GM18868 (cell line): ENCODE measurements at regions not wholly inside any gene's neighbourhood (a gene's known extent, or its start where the extent isn't known, plus 50 kb on each side); places are given as distances from the start of the nearest gene placed in this dataset.
"Not testable (repeated sequence)": the region's sequence is repeated elsewhere in the genome, so short reads cannot be mapped to it uniquely, and the experiment has no call there.

Experiments used
- ATAC-seq: cut with Tn5 transposase; IDR thresholded peaks from one replicate; pipeline ENCODE4 v1.9.1; 2021; ENCODE audit warnings: mild to moderate bottlenecking, moderate library complexity; ENCODE audit not compliant: unreplicated experiment

DNA sequence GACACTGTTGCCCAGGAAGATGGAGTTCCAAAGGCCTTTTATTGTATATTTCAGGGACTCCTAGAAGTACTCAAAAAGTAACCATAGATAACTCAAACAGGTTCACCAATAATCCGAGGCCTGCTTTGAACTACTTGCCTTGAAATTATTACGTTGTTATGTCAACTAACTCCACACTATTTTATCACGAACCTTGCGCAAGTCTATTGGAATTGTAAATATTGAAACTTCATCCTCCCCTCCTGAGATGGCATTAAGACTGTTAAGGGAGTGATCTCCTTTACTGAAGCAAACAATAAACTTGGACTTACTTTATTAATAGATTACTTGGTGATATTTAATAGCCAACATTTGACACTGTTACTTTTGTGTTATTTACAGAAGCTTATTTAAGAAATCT, 199.6 kb upstream of the GADL1 start:
- ATAC-seq, result no peak

DNA sequence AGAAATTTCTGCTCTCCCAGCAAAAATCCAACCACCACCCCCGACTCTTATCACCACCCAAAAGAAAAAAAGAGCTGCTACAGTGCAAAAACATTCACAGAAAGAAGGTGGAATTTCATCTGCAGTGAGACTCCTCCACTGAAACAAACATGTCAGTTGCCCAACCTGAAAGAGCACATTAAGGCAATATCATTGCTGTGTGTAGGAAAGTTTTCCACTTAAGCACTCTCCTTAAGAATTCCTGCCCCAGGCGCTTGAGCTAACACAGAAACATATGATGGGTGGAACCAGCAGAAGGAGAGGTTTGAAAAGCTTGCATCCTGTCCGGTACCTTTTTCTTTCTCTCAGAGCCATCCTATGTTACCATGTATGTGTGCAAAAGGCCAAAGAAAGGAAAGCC, 200.8 kb upstream of the GADL1 start:
- ATAC-seq, result no peak

DNA sequence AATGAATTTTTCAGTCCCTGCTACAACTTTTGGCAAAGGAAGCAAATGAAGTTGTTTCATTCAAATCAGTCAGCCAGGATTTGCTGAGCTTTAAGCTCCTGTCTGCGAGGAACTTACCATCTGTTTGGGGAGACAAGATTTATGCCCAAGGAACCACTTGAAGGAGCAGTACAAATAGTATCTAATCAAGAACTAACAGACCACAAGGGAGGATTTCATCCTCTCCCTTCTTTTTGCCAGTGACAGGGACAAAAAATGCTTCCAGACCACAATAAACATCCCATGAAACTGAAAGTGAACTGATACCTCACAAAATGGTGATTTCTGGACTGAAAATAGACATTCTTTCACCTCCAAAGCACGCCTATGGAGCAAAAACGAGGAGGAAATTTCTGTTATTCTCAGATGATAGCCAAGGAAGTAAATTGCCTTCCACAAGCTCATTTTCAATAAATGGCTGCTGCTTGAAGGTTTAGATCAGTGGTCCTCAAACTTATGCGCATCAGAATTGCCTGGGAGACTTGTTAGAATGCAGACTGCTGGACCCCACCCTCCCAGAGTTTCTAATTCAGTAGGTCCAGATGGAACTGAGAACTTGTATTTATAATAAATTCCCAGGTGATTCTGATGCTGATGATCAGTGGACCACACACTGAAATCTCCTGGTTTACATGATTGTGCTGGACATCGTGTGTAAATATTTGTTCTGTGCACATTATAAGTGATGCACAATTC, 202.4 kb upstream of the GADL1 start:
- ATAC-seq, result no peak

DNA sequence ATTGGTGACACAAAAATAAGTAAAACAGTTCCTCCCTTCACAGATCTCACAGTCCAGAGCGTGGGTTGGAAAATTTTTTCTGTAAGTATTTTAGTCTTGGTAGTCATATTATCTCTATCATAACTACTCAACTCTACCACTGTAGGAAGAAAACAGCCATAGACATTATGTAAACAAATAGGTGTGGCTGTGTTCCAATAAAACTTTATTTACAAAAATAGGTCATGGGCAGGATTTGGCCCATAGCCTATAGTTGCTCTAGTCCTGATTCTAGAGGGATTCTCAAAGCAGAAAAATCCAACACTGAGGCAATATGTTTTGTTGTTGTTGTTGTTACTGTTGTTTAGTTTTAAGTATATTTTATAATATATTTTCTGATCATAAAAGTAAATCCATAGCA, 206.1 kb upstream of the GADL1 start:
- ATAC-seq, result no peak

DNA sequence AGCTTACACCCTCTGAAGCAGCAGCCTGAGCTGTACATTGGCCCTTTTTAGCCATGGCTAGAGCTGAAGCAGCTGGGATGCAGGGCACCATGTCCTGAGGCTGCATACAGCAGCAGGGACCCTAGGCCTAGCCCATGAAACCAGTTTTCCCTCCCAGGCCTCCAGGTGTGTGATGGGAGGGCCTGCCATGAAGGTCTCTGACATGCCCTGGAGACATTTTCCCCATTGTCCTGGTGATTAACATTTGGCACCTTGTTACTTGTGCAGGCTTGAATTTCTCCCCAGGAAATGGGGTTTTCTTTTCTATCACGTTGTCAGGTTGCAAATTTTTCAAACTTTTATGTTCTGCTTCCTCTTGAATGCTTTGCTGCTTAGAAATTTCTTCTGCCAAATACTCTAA, 206.8 kb upstream of the GADL1 start:
- not testable (repeated sequence) for ATAC-seq

DNA sequence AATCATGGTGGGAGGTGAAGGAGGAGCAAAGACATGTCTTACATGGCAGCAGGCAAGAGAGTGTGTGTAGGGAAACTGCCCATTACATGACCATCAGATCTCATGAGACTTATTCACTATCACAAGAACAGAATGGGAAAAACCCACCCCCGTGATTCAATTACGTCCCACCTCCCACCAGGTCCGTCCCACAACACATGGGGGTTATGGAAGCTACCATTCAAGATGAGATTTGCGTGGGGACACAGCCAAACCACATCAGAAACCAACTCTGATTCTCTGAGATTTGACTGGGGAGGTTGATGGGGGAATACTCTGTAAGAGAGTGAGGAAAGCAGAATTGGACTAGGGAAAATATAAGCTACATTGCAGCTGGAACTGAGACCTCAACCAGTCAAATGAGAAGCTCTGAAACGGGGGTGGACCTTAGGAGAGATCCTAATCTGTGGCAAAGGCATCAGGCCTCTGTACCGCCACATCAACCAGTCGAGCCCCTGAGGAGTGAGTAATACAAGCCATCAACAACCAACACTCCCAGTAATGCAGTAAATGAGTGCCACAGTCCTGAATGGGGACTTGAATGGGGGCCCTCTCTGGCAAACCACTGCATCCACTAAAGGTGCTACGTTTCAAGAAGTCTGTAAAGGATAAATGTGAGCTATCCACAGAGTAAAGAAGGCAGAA, 207.9 kb upstream of the GADL1 start:
- no peak for ATAC-seq

DNA sequence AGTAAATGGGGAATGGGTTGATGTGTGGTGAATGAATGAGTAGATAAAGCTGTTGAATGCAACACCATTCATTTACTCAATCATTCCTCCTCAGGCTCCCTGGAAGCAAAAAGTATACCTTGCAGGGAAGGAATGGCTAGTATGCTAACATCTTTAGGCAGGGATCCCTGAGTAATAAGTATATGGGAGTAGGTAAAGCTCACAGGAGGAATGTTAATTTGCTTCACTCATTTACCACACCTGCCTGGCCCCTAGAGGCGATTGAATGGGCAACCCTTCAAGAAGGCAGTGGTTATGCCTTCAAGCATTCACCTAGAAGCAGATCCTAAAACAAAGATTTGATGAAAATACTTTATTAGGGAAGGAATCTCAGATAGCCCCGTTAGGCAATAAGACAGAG, 208.7 kb upstream of the GADL1 start:
- no peak for ATAC-seq

DNA sequence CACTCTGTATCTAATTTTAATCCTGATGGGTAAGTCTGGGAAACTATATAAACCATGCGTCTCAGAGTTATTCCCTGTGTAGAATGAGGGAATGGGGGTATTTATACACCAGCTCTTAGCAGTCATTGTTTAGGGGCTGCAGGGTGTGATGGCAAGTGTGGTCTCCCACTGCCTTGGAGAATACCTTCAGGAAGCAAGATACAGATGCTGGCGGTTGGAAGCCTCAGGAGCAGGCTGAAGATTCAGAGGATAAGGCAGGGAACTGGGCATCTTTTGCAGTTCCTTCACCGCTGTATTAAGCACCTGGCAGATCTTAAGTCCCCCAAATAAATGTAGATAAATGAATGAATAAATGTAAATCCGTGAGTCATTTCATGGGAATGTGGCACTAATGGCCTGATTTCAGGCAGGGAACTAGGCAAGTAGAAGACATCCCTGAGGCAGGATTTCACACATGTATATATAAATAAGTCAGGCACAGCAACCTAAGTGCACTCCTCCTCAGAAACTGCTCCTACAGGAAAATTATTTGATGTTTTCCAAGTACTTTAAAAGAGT, 209.2 kb upstream of the GADL1 start:
- ATAC-seq, result no peak

DNA sequence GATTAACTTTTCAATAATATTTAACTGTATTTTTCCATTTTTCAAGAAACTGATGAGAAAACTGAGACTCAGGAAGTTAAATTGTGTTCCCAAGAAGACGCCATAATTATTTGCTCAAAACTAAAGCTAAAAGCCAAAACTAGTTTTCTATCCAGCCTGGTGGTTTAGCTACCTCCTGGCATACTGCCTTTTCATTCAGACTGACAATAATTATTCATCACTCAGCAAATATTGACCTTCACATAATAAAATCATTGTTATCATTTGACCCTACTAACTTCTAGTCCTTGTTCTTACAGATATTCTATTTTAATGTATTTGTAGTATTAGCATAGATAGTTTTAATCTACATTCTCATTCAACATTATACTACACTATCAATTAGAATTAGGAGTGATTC, 210.6 kb upstream of the GADL1 start:
- ATAC-seq, result no peak

DNA sequence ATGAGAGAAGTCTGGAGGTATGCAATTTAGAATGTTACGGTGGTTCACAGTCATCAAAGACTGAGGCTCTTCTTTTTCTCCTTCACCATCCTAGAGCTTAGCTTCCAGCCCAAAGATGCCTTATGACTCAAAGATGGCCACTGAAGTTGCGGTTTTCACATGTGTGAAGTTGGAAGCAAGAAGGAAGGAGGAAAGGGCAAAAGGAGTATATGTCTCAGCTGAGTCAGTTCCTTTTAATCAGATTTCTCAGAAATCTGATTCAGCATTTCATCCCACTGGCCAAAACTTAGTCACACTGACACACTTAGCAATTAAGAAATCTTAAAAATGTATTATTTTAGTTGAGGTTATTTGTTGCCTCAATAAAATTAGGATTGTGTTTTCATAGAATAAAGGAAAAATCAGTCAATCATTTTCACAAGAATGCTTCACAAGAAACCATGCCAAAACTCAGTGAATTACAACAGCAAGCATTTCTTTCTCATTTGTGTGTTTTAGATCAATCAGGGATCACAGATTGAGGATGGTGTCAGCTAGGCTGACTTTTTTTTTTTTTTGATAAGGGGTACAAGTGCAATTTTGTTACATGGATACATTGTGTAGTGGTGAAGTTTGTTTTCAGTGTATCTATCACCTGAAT, 211.1 kb upstream of the GADL1 start:
- no peak for ATAC-seq

DNA sequence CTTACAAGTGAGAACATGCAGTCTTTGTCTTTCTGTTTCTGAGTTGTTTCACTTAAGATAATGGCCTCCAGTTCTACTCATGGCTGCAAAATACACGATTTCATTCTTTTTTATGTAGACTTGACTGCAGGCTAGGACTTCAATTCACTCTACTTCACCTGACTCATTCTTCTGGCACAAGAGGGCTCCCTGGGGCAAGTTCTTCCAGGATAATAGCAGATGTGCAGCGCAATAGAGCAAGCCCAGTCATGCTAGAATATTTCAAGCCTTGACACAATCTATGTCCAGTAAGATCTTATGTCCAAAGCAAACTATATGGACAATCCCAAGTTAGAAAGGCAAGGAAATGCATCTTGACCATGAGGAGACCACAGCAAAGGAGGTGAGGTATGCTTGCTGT, 211.7 kb upstream of the GADL1 start:
- ATAC-seq, result no peak

DNA sequence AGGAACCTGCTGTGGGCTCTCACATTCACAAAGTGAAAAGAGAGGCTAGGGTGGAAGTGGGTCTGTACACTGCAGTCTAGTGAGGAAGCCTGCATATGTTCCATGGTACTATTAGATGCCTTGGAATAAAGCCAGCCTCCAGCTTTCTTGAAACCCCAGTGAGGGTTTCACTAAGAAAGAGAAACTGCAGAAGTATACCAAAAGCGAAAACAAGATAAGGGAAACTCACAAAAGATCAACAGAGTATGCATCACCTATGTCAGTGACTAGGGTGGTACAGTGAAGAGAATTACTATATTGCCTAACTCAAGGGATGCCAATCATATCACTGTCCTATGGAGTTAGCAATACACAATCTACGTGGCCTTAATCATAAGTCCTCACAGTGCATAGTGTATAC, 212.5 kb upstream of the GADL1 start:
- ATAC-seq, result peak; percentile 98

DNA sequence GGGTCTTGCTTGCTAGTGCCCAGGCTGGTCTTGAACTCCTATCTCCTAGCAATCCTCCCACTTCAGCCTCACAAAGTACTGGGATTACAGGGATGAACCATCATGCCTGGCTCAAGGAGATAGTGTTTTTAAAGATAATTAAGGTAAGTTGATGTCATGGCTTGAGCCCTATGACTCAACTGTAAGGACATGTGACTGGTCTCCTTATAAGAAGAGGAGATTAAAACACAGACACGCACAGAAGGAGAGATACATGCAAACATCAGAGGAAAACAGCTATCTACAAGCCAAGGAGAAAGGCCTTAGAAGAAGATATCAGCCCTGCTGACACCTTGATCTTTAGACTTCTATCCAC, 220.4 kb upstream of the GADL1 start:
- ATAC-seq, result no peak

DNA sequence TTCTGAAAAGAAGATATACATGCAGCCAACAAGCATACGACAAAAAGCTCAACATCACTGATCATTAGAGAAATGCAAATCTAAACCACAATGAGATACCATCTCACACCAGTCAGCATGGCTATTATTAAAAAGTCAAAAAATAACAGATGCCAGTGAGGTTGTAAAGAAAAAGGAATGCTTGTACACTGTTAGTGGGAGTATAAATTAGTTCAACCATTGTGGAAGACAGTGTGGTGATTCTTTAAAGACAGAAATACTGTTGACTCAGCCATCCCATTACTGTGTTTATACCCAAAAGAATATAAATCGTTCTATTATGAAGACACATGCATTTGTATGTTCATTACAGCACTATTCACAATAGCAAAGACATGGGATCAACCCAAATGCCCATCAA, 221.1 kb upstream of the GADL1 start:
- not testable (repeated sequence) for ATAC-seq

DNA sequence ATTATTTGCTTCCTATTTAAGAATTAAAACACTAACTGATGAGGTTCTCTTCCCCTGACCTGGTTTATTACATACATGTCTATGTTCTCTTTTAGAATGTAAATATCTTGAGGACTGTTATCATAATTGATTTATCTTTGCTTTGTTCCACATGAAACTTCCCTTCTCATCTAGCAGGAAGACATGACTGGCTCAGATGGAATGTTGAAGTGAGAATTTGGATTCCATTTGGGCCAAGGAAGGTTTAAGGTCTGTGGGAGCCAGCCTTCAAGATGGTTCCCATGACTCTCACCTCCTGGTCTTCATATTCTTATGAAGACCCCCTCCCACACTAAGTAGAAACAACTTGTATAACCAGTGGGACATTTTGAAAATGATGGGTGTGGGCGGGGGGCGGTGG, 222.2 kb upstream of the GADL1 start:
- no peak for ATAC-seq

DNA sequence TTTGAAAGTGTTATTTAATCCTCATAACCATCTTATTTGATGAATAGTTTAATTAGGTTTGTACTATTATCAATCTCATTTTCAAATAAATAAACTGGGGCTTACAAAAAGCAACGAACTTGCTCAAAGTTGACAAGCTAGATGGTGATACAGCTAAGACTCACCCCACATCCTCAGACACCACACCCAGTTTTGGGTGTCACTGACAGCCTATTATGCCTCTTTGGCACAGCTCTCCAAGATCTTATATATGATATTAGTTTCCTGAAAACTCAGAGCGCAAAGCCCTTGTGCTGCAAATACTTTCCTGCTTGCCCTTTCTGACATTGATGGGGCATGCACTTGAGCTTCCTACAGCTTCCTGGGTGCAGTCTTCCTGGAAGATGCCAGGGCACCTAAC, 223.4 kb upstream of the GADL1 start:
- ATAC-seq, result no peak

DNA sequence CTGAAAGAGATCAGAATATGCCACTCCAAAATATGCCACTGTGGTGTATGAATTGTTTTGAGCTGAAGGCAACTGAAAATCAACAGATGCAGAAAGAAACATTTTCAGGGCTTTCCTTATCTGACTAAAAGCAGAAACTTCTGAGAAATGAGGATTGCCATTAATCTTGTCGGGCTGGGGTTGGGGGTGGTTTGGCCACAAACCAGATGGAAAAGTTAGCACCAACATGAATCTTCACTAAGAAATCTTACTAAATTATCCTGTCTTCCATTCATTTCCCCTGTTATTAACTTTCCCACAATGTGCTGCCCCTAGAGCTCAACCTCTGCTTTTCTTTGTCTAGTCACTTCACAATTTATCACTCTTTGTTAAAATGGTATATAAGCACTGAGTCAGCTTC, 229.9 kb upstream of the GADL1 start:
- no peak for ATAC-seq

DNA sequence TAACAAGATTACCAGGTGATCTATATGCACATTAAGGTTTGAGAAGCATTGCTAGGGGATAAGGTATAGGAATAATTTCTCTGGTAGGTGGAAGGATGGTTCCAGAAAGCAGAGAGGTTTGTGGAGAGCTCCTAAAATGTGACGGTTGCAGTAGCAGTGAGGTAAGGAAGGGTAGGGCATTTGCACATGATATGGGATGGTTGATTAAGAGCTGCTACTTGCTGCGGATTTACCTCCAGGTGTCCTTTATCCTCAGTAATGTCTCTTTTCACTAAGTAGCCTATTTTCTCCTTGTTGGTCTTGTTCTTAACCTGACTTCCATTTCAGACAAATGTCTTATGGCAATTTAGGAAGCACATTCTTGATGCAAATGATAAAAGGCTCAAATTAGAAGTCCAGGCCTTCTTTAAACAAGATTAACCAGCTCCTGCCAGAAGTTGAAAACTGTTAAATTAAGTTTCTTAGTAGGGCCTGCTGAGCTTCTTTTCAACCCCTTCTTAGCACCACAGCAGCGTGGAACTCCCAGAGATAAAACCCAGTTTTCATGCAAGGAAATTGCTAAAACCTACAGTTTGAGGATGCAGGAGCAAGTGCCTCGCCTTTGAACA, 231.1 kb upstream of the GADL1 start:
- ATAC-seq, result no peak

DNA sequence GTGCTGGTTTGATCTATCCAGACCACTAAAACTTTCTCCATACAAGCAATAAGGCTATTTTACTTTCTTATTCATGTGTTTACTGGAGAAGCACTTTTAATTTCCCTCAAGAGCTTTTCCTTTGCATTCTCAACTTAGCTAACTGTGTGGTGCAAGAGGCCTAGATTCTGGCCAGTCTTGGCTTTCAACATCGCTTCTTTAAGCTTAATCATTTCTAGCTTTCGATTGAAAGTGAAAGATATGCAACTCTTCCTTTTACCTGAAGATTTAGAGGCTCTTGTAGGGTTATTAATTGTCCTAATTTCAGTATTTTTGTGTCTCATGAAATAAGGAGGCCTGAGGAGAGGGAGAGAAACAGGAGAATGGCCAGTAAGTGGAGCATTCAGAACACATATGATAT, 234.8 kb upstream of the GADL1 start:
- peak; percentile 63 for ATAC-seq

DNA sequence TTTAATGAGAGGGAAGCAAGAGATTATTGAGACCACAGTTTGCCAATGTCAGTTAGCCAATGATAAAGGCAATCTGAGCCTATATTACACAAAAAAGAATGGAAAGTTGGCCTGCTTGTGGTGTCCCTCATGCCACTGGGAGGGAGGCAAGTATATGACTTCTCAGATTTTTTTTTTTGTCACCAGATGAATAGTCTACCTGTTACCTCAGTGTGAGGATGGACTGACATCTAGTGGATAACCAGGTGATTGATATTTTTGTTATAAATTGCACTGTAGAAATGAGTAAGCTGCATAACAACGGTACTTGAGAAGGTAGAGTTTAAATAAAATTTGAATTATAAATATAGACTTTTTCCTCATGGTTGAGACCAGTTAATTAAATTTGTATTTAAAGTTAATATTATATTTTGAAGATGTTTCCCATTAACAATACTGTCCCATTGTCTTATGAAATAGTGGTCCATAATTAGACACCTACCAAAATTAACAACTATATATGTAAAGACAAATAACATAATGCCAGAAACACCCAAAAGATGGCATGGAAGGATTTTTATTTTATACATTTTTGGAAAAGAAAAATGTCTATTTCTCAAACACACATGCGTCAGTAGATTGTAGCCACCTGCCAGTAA, 237.8 kb upstream of the GADL1 start:
- peak; percentile 66 for ATAC-seq

DNA sequence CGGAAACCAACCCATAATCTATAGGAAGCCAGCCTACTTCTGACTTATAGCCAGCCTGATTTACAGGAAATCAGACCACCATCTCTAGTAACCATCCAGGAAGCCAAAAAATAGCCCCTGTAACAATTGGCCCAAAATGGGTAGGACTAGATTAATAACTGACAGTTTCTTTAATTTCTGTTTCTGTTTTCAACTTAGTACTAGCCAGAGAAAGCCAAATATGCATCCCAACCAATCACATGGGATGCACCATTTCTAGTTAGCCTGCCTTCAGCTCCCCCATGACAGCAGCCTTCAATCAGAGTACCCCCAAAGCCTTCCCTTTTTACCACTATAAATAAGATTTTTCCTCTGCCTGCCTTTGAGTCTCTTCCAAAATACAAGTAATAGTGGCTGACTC, 239.1 kb upstream of the GADL1 start:
- ATAC-seq, result no peak
